PFSK-1 (cell line): ENCODE measurements at regions not wholly inside any gene's neighbourhood (a gene's known extent, or its start where the extent isn't known, plus 50 kb on each side); places are given as distances from the start of the nearest gene placed in this dataset.

ENCODE experiments used
- POLR2AphosphoS5 ChIP-seq: IDR thresholded peaks from 2 replicates; pipeline ENCODE4 v1.6.1; 2012; ENCODE audit warnings: low read depth, mild to moderate bottlenecking, control low read depth, low read length, moderate library complexity
- REST ChIP-seq, 2 experiments: IDR thresholded peaks; 2 replicates each; pipeline versions ENCODE4 v1.6.1 to v1.8.0; 2011 to 2012; ENCODE audit warnings: low read depth in 2 of 2, low read length in 2 of 2, control low read depth in 1 of 2, inconsistent platforms in 1 of 2, mild to moderate bottlenecking in 1 of 2, moderate library complexity in 1 of 2; ENCODE audit not compliant: insufficient read depth in 1 of 2
- TAF1 ChIP-seq: IDR thresholded peaks from 2 replicates; pipeline ENCODE4 v1.6.1; 2012; ENCODE audit warnings: low read length, control low read depth, borderline replicate concordance; ENCODE audit not compliant: insufficient read depth

- no peak for TF ChIP-seq REST (IDR thresholded peaks at IDR 0.05; ENCODE audit: insufficient read depth in 1 of 2, low read depth in 2 of 2, low read length in 2 of 2)
- TF ChIP-seq POLR2AphosphoS5 = no peak
- no peak for TF ChIP-seq TAF1
Observed at GRCh38 chr6:5865506-5866031, 141.2 kb downstream of the NRN1 start.
